IMR-90 (cell line): ENCODE measurements at regions not wholly inside any gene's neighbourhood (a gene's known extent, or its start where the extent isn't known, plus 50 kb on each side); places are given as distances from the start of the nearest gene placed in this dataset.

ENCODE experiments used
- ATAC-seq: fragments of 200-7000 bp; cut with Tn5 transposase; 2 replicates; pipeline ENCODE4 v1.9.1; 2020; ENCODE audit warnings: low read depth, mild to moderate bottlenecking, moderate library complexity
- BruUV-seq: library from RNA; stranded (reverse); fragments of 400-500 nt; replicated peaks from 2 replicates; lab custom pipeline; 2021; lab: Mats Ljungman, UMichigan
- CTCF ChIA-PET: fragments of 300-600 bp; formaldehyde crosslinking; extraction: SDS; loops from one replicate; lab custom pipeline; 2021; ENCODE audit warnings: antibody characterized with exemption; lab: Yijun Ruan, JAX
- POLR2A ChIA-PET: fragments of 300-600 bp; sonication (Branson Sonifier 250); formaldehyde crosslinking; loops from one replicate; lab custom pipeline; 2022; ENCODE audit warnings: antibody characterized with exemption; ENCODE audit not compliant: unreplicated experiment; lab: Charles Lee
- DNase-seq: peaks from one replicate; pipeline ENCODE4 v3.0.0; 2013
- H2AFZ ChIP-seq: replicated peaks from 2 replicates; pipeline ENCODE3; 2013; ENCODE audit warnings: low read length, mild to moderate bottlenecking; ENCODE audit not compliant: poor library complexity
- H2AK5ac ChIP-seq: 2 replicates; pipeline ENCODE4 v1.6.1; 2013; ENCODE audit warnings: low read depth, low read length, inconsistent platforms
- H2AK9ac ChIP-seq: replicated peaks from 2 replicates; pipeline ENCODE3; 2013; ENCODE audit warnings: mild to moderate bottlenecking, low read depth, low read length, moderate library complexity; ENCODE audit not compliant: poor library complexity
- H2BK120ac ChIP-seq: 2 replicates; pipeline ENCODE4 v1.6.1; 2013; ENCODE audit warnings: low read depth, low read length, inconsistent platforms
- H2BK15ac ChIP-seq: 3 replicates; pipeline ENCODE4 v1.6.1; 2013; ENCODE audit warnings: low read depth, low read length, inconsistent platforms
- H2BK20ac ChIP-seq: 2 replicates; pipeline ENCODE4 v1.6.1; 2013; ENCODE audit warnings: low read depth, mild to moderate bottlenecking, inconsistent platforms, low read length, moderate library complexity
- H2BK5ac ChIP-seq: 2 replicates; pipeline ENCODE4 v1.6.1; 2013; ENCODE audit warnings: mild to moderate bottlenecking, low read depth, low read length, inconsistent platforms; ENCODE audit not compliant: poor library complexity, severe bottlenecking
- H3K14ac ChIP-seq: replicated peaks from 2 replicates; pipeline ENCODE4 v1.6.1; 2013; ENCODE audit warnings: low read depth, low read length, inconsistent platforms
- H3K18ac ChIP-seq: 2 replicates; pipeline ENCODE4 v1.6.1; 2013; ENCODE audit warnings: low read depth, low read length, control low read depth
- H3K23ac ChIP-seq: 2 replicates; pipeline ENCODE4 v1.6.1; 2013; ENCODE audit warnings: low read depth, low read length, inconsistent platforms
- H3K27ac ChIP-seq: 2 replicates; pipeline ENCODE4 v1.5.1; 2013; ENCODE audit warnings: mild to moderate bottlenecking, control low read depth, low read length; ENCODE audit not compliant: insufficient read depth
- H3K27me3 ChIP-seq: 2 replicates; pipeline ENCODE4 v1.6.1; 2013; ENCODE audit warnings: low read length; ENCODE audit not compliant: control insufficient read depth, insufficient read depth
- H3K36me3 ChIP-seq: 2 replicates; pipeline ENCODE4 v1.6.1; 2013; ENCODE audit warnings: low read length, mixed read lengths; ENCODE audit not compliant: control insufficient read depth, insufficient read depth
- H3K4ac ChIP-seq: 2 replicates; pipeline ENCODE4 v1.6.1; 2013; ENCODE audit warnings: low read depth, low read length, inconsistent platforms
- H3K4me1 ChIP-seq: 2 replicates; pipeline ENCODE4 v1.6.1; 2013; ENCODE audit warnings: low read length, mixed read lengths; ENCODE audit not compliant: control insufficient read depth, insufficient read depth
- H3K4me2 ChIP-seq: 2 replicates; pipeline ENCODE4 v1.6.1; 2013; ENCODE audit warnings: low read depth, mild to moderate bottlenecking, control low read depth, low read length, moderate library complexity
- H3K4me3 ChIP-seq: 2 replicates; pipeline ENCODE4 v1.5.1; 2013; ENCODE audit warnings: low read depth, mild to moderate bottlenecking, control low read depth, low read length, moderate library complexity; ENCODE audit not compliant: insufficient read depth
- H3K56ac ChIP-seq: 2 replicates; pipeline ENCODE4 v1.6.1; 2013; ENCODE audit warnings: low read length, inconsistent platforms; ENCODE audit not compliant: insufficient read depth; ENCODE audit errors: extremely low read depth
- H3K79me1 ChIP-seq, 2 experiments: 2 replicates each; pipeline ENCODE4 v1.6.1; 2013; ENCODE audit warnings: low read length in 2 of 2, inconsistent platforms in 1 of 2, low read depth in 1 of 2
- H3K9ac ChIP-seq: 2 replicates; pipeline ENCODE4 v1.6.1; 2013; ENCODE audit warnings: low read depth, low read length, control low read depth
- H3K9me1 ChIP-seq: 2 replicates; pipeline ENCODE4 v1.6.1; 2013; ENCODE audit warnings: low read length, inconsistent platforms; ENCODE audit not compliant: insufficient read depth
- H3K9me3 ChIP-seq: 2 replicates; pipeline ENCODE4 v1.6.1; 2013; ENCODE audit warnings: low read length; ENCODE audit not compliant: control insufficient read depth, insufficient read depth
- H4K20me1 ChIP-seq: 2 replicates; pipeline ENCODE4 v1.6.1; 2013; ENCODE audit warnings: low read length, inconsistent platforms; ENCODE audit not compliant: insufficient read depth
- H4K5ac ChIP-seq: 2 replicates; pipeline ENCODE4 v1.6.1; 2013; ENCODE audit warnings: mild to moderate bottlenecking, low read depth, low read length, control low read depth
- H4K8ac ChIP-seq, 2 experiments: 2 replicates each; pipeline ENCODE4 v1.6.1; 2013; ENCODE audit warnings: low read depth in 2 of 2, low read length in 2 of 2, control low read depth in 1 of 2, inconsistent platforms in 1 of 2
- H4K91ac ChIP-seq: 2 replicates; pipeline ENCODE4 v1.6.1; 2013; ENCODE audit warnings: low read depth, low read length, inconsistent platforms; ENCODE audit not compliant: insufficient read depth
- BHLHE40 ChIP-seq: fragments of 150-350 bp; IDR thresholded peaks from 2 replicates; pipeline ENCODE4 v1.6.1; 2016; ENCODE audit warnings: mild to moderate bottlenecking, low read depth, low read length
- CEBPB ChIP-seq: IDR thresholded peaks from 2 replicates; pipeline ENCODE4 v1.6.1; 2012; ENCODE audit warnings: low read depth, low read length, improper control_type of control experiment
- CHD1 ChIP-seq: IDR thresholded peaks from 2 replicates; pipeline ENCODE4 v1.6.1; 2012; ENCODE audit warnings: low read depth, low read length, improper control_type of control experiment
- CTCF ChIP-seq: conservative IDR thresholded peaks from 2 replicates; pipeline ENCODE4 v1.5.1; 2012; ENCODE audit warnings: mild to moderate bottlenecking, low read depth, low read length, improper control_type of control experiment
- ELK1 ChIP-seq: fragments of 150-350 bp; IDR thresholded peaks from 2 replicates; pipeline ENCODE4 v1.6.1; 2016; ENCODE audit warnings: low read depth, mild to moderate bottlenecking, low read length, moderate library complexity, borderline replicate concordance
- FOS ChIP-seq: fragments of 150-350 bp; IDR thresholded peaks from 2 replicates; pipeline ENCODE4 v1.6.1; 2016; ENCODE audit warnings: low read depth, low read length
- NFE2L2 ChIP-seq: fragments of 150-350 bp; IDR thresholded peaks from 2 replicates; pipeline ENCODE4 v1.6.1; 2016; ENCODE audit warnings: low read depth, mild to moderate bottlenecking, low read length
- POLR2A ChIP-seq: IDR thresholded peaks from 2 replicates; pipeline ENCODE4 v1.6.1; 2012; ENCODE audit warnings: mild to moderate bottlenecking, low read depth, low read length
- RCOR1 ChIP-seq: IDR thresholded peaks from 2 replicates; pipeline ENCODE4 v1.6.1; 2012; ENCODE audit warnings: mild to moderate bottlenecking, low read length, improper control_type of control experiment; ENCODE audit not compliant: insufficient replicate concordance
- RFX5 ChIP-seq: IDR thresholded peaks from 2 replicates; pipeline ENCODE4 v1.8.0; 2012; ENCODE audit warnings: low read depth, mild to moderate bottlenecking, low read length, moderate library complexity
- USF2 ChIP-seq: fragments of 150-350 bp; IDR thresholded peaks from 2 replicates; pipeline ENCODE4 v1.6.1; 2017; ENCODE audit warnings: mild to moderate bottlenecking, antibody characterized with exemption, low read length, low read depth
- WGBS, 2 experiments: methylation state at CpG; one replicate each; pipeline versions ENCODE4 v1.1.5 to v1.1.7; 2013; ENCODE audit warnings: missing lambda C conversion rate in 2 of 2; ENCODE audit not compliant: insufficient read length in 1 of 2; ENCODE audit errors: extremely low coverage in 2 of 2; 5-methylcytosine and 5-hydroxymethylcytosine counted together
- dilution Hi-C: fragments of 300-500 bp; cut with HindIII; formaldehyde crosslinking; loops from one replicate; pipeline ENCODE4 v1.14.3; 2018; ENCODE audit warnings: low sequenced_read_pairs; ENCODE audit not compliant: unreplicated experiment
- in situ Hi-C: fragments of 300-500 bp; cut with MboI; formaldehyde crosslinking; loops from 3 replicates; pipeline ENCODE4 v1.14.3; 2019; ENCODE audit warnings: low sequenced_read_pairs, inconsistent platforms, mixed read lengths
- intact Hi-C: fragments of 100-400 bp; cut with micrococcal nuclease; formaldehyde crosslinking; loops from 2 replicates; pipeline ENCODE4 v1.10.0; 2022

- Histone ChIP-seq H3K4me3 (no peak overlapping the region), H4K5ac (no peak overlapping the region), H2BK5ac (no peak overlapping the region), H3K14ac (no peak overlapping the region), H2BK120ac (no peak overlapping the region), H3K9me1 (no peaks in the 10 kb centered on the region), H3K4me2 (no peak overlapping the region), H3K56ac (no peak overlapping the region), H3K23ac (no peak overlapping the region), H3K4ac (no peak overlapping the region), H3K36me3 (no peaks in the 10 kb centered on the region), H3K27me3 (peaks cover 23% of the 10 kb centered on the region), H4K20me1 (no peaks in the 10 kb centered on the region), H4K91ac (no peak overlapping the region), H3K18ac (no peak overlapping the region), H2BK15ac (no peak overlapping the region), H4K8ac (no peak overlapping the region), H2AFZ (no peak overlapping the region), H3K79me1 (no peaks in the 10 kb centered on the region), H3K4me1 (no peaks in the 10 kb centered on the region), H3K9me3 (no peaks in the 10 kb centered on the region), H2AK5ac (no peak overlapping the region), H2AK9ac (no peak overlapping the region), H2BK20ac (no peak overlapping the region), H3K9ac (no peak overlapping the region), H3K27ac (no peak overlapping the region)
- WGBS, 2 experiments: 34% methylated on average over 5 of the region's 22 CpGs; no CpG with 5 or more reads in 1 of the 2 experiments
- CTCF ChIA-PET: no interaction called here
- dilution Hi-C loops: no loop called here
- DNase-seq: no peak
- POLR2A ChIA-PET: no interaction called here
- in situ Hi-C loops: no loop called here
- intact Hi-C loops: no loop called here
- BruUV-seq: no TSS peak
- no peak for ATAC-seq
- TF ChIP-seq NFE2L2: no peak
- TF ChIP-seq RCOR1: no peak
- TF ChIP-seq CTCF: no peak
- no peak for TF ChIP-seq USF2
- no peak for TF ChIP-seq CHD1
- TF ChIP-seq RFX5: no peak
- no peak for TF ChIP-seq FOS
- TF ChIP-seq ELK1: no peak
- TF ChIP-seq BHLHE40: no peak
- TF ChIP-seq CEBPB: no peak
- TF ChIP-seq POLR2A: no peak
Measured at GRCh38 chr9:126164796-126165525, 161.7 kb upstream of the MVB12B start.
